CD14-positive monocyte (primary cell): ENCODE measurements at regions not wholly inside any gene's neighbourhood (a gene's known extent, or its start where the extent isn't known, plus 50 kb on each side); places are given as distances from the start of the nearest gene placed in this dataset.

Experiments
- DNase-seq, 3 donors: peaks; one replicate each; pipeline ENCODE4 v3.0.0-alpha.2; 2011 to 2022
- H2AFZ ChIP-seq: 2 replicates; pipeline ENCODE4 v1.6.0; 2012; ENCODE audit warnings: mild to moderate bottlenecking, low read depth, low read length, inconsistent platforms; ENCODE audit not compliant: insufficient read depth, poor library complexity, severe bottlenecking
- H3K27ac ChIP-seq, 2 donors: 1 replicate in 1 of 2; 2 replicates in 1 of 2; pipeline ENCODE4 v1.5.1; 2012 to 2013; ENCODE audit warnings: low read length in 2 of 2, control low read depth in 1 of 2, inconsistent platforms in 1 of 2, low read depth in 1 of 2, mild to moderate bottlenecking in 1 of 2
- H3K27me3 ChIP-seq, 2 donors: one replicate each; pipeline versions ENCODE4 v1.6.0 to v1.6.1; 2011 to 2013; ENCODE audit warnings: low read length in 2 of 2; ENCODE audit not compliant: control insufficient read depth in 2 of 2, insufficient read depth in 2 of 2
- H3K36me3 ChIP-seq, 2 donors: replicated peaks in 1 of 2; 1 replicate in 1 of 2; 2 replicates in 1 of 2; pipeline versions ENCODE4 v1.5.1 to v1.6.1; 2012 to 2013; ENCODE audit warnings: low read length in 2 of 2, control low read depth in 1 of 2, inconsistent platforms in 1 of 2, mild to moderate bottlenecking in 1 of 2; ENCODE audit not compliant: insufficient read depth in 2 of 2, control insufficient read depth in 1 of 2
- H3K4me1 ChIP-seq, 2 donors: 1 replicate in 1 of 2; 2 replicates in 1 of 2; pipeline versions ENCODE4 v1.5.1 to v1.6.1; 2012 to 2013; ENCODE audit warnings: low read length in 2 of 2, control low read depth in 1 of 2, inconsistent platforms in 1 of 2, mild to moderate bottlenecking in 1 of 2, moderate library complexity in 1 of 2; ENCODE audit not compliant: insufficient read depth in 2 of 2, control insufficient read depth in 1 of 2
- H3K4me2 ChIP-seq: replicated peaks from 2 replicates; pipeline ENCODE3; 2012; ENCODE audit warnings: low read length, moderate library complexity, mild to moderate bottlenecking; ENCODE audit not compliant: poor library complexity, severe bottlenecking; ENCODE audit errors: extremely low read depth
- H3K4me3 ChIP-seq, 3 experiments: fragments of 200-600 bp in 1 of 3; sonication (generic) in 1 of 3; replicated peaks in 1 of 3; 1 replicate in 2 of 3; 2 replicates in 1 of 3; pipeline ENCODE4 v1.5.1; 2011 to 2013; ENCODE audit warnings: low read length in 3 of 3, mild to moderate bottlenecking in 3 of 3, control low read depth in 2 of 3, low read depth in 2 of 3, inconsistent platforms in 1 of 3, moderate library complexity in 1 of 3
- H3K79me2 ChIP-seq: 2 replicates; pipeline ENCODE4 v1.6.0; 2012; ENCODE audit warnings: mild to moderate bottlenecking, control low read depth, inconsistent platforms, low read length, moderate library complexity; ENCODE audit not compliant: insufficient read depth
- H3K9ac ChIP-seq: 2 replicates; pipeline ENCODE4 v1.6.0; 2017; ENCODE audit warnings: low read length, mild to moderate bottlenecking; ENCODE audit not compliant: insufficient read depth, poor library complexity, severe bottlenecking
- H3K9me3 ChIP-seq, 2 donors: replicated peaks in 1 of 2; 1 replicate in 1 of 2; 2 replicates in 1 of 2; pipeline versions ENCODE4 v1.5.1 to v1.6.1; 2012 to 2013; ENCODE audit warnings: low read length in 2 of 2, control low read depth in 1 of 2; ENCODE audit not compliant: control insufficient read depth in 1 of 2, insufficient read depth in 1 of 2
- H4K20me1 ChIP-seq: 2 replicates; pipeline ENCODE4 v1.6.0; 2012; ENCODE audit warnings: mild to moderate bottlenecking, low read length, control low read depth, moderate library complexity; ENCODE audit not compliant: insufficient read depth
- H3K27ac Mint-ChIP-seq, 7 donors: one replicate each; pipeline ENCODE4 v1.8.0; 2020; ENCODE audit warnings: mild to moderate bottlenecking in 7 of 7, mixed read lengths in 7 of 7, moderate library complexity in 6 of 7, inconsistent platforms in 2 of 7
- H3K27me3 Mint-ChIP-seq, 3 donors: one replicate each; pipeline ENCODE4 v1.8.0; 2021 to 2022; ENCODE audit warnings: low read depth in 3 of 3, mild to moderate bottlenecking in 3 of 3, mixed read lengths in 3 of 3, moderate library complexity in 3 of 3, inconsistent platforms in 1 of 3
- H3K36me3 Mint-ChIP-seq, 2 donors: one replicate each; pipeline ENCODE4 v1.8.0; 2020; ENCODE audit warnings: mixed read lengths in 2 of 2, inconsistent platforms in 1 of 2, mild to moderate bottlenecking in 1 of 2
- H3K4me1 Mint-ChIP-seq: one replicate; pipeline ENCODE4 v1.8.0; 2020; ENCODE audit warnings: mild to moderate bottlenecking, mixed read lengths
- H3K4me3 Mint-ChIP-seq, 2 donors: one replicate each; pipeline ENCODE4 v1.8.0; 2020; ENCODE audit warnings: mild to moderate bottlenecking in 2 of 2, mixed read lengths in 2 of 2, moderate library complexity in 1 of 2
- H3K9me3 Mint-ChIP-seq, 7 donors: one replicate each; pipeline ENCODE4 v1.8.0; 2020 to 2022; ENCODE audit warnings: mixed read lengths in 7 of 7, mild to moderate bottlenecking in 6 of 7, moderate library complexity in 6 of 7, inconsistent platforms in 2 of 7
- CTCF ChIP-seq: fragments of 200-600 bp; IDR thresholded peaks from one replicate; pipeline ENCODE4 v1.8.0; 2022; ENCODE audit warnings: antibody characterized with exemption, mild to moderate bottlenecking
- WGBS: methylation state at CpG from one replicate; pipeline ENCODE4 v1.1.5; 2013; ENCODE audit warnings: missing lambda C conversion rate; ENCODE audit not compliant: insufficient coverage; 5-methylcytosine and 5-hydroxymethylcytosine counted together
- intact Hi-C, 2 donors: fragments of 100-400 bp; cut with micrococcal nuclease; formaldehyde crosslinking; loops; one replicate each; pipeline versions ENCODE4 v1.15.0 to v1.15.1; 2023

GRCh38 chr21:24275616-24276015 lies 1331.7 kb downstream of the MRPL39 start:
- no peaks in the 10 kb centered on the region for H3K9me3 ChIP-seq
- H3K79me2 ChIP-seq = no peaks in the 10 kb centered on the region
- WGBS = no CpG with 5 or more reads among the region's 1 CpG
- no peak overlapping the region for H3K4me2 ChIP-seq
- no peaks in the 10 kb centered on the region for H4K20me1 ChIP-seq
- peaks cover 0 to 4% (median 2%) of the 10 kb centered on the region in 7 donors for H3K9me3 Mint-ChIP-seq
- no peaks in the 10 kb centered on the region for H3K27me3 ChIP-seq
- H3K27ac ChIP-seq = no peak overlapping the region
- no peak for DNase-seq
- H2AFZ ChIP-seq = no peak overlapping the region
- H3K4me1 ChIP-seq = no peaks in the 10 kb centered on the region
- H3K4me3 Mint-ChIP-seq = no peak overlapping the region
- H3K4me1 Mint-ChIP-seq = peaks cover 10% of the 10 kb centered on the region
- no peak overlapping the region for H3K4me3 ChIP-seq
- no peak overlapping the region for H3K9ac ChIP-seq
- no peak overlapping the region for H3K27ac Mint-ChIP-seq
- H3K36me3 Mint-ChIP-seq = no peaks in the 10 kb centered on the region
- intact Hi-C loops = no loop called here
- peaks cover 0 to 3% (median 0%) of the 10 kb centered on the region in 3 donors for H3K27me3 Mint-ChIP-seq
- H3K36me3 ChIP-seq = no peaks in the 10 kb centered on the region
- no peak for TF ChIP-seq CTCF

- no peaks in the 10 kb centered on the region for H4K20me1 ChIP-seq
- no peaks in the 10 kb centered on the region for H3K9me3 ChIP-seq
- no peak overlapping the region for H3K27ac Mint-ChIP-seq
- H3K27ac ChIP-seq = no peak overlapping the region
- no peaks in the 10 kb centered on the region for H3K36me3 ChIP-seq
- no peaks in the 10 kb centered on the region for H3K4me1 ChIP-seq
- TF ChIP-seq CTCF = no peak
- peaks cover 0 to 3% (median 0%) of the 10 kb centered on the region in 3 donors for H3K27me3 Mint-ChIP-seq
- no peaks in the 10 kb centered on the region for H3K36me3 Mint-ChIP-seq
- H3K4me3 Mint-ChIP-seq = no peak overlapping the region
- no peak overlapping the region for H3K4me2 ChIP-seq
- H3K9ac ChIP-seq = no peak overlapping the region
- H3K4me1 Mint-ChIP-seq = peaks cover 9% of the 10 kb centered on the region
- DNase-seq = no peak
- WGBS = 14% methylated on average over 1 of the region's 4 CpGs
- no peaks in the 10 kb centered on the region for H3K79me2 ChIP-seq
- H3K4me3 ChIP-seq = no peak overlapping the region
- H3K9me3 Mint-ChIP-seq = peaks cover 0 to 3% (median 0%) of the 10 kb centered on the region in 7 donors
- no peaks in the 10 kb centered on the region for H3K27me3 ChIP-seq
- no peak overlapping the region for H2AFZ ChIP-seq
- intact Hi-C loops = no loop called here
Measured at GRCh38 chr21:24272521-24272938, 1334.8 kb downstream of the MRPL39 start.
